Vagina (tissue), 2 donors: ENCODE measurements at regions not wholly inside any gene's neighbourhood (a gene's known extent, or its start where the extent isn't known, plus 50 kb on each side); places are given as distances from the start of the nearest gene placed in this dataset.

Experiments
- POLR2AphosphoS5 ChIP-seq, 2 donors: sonication (generic); formaldehyde crosslinking; IDR thresholded peaks; one replicate each; pipeline ENCODE4 v1.9.0; 2017; ENCODE audit warnings: antibody characterized with exemption in 2 of 2, mild to moderate bottlenecking in 2 of 2, low read depth in 1 of 2; ENCODE audit not compliant: insufficient read depth in 1 of 2
- TF ChIP-seq, protein P1 (sequence below), 3 experiments: fragments of 450-650 bp in 2 of 3; fragments of 200-600 bp in 1 of 3; sonication (generic) in 1 of 3; IDR thresholded peaks; one replicate each; pipeline ENCODE4 v1.5.1; 2017 to 2019; ENCODE audit warnings: antibody characterized with exemption in 3 of 3, mild to moderate bottlenecking in 2 of 3, moderate library complexity in 2 of 3

DNA sequence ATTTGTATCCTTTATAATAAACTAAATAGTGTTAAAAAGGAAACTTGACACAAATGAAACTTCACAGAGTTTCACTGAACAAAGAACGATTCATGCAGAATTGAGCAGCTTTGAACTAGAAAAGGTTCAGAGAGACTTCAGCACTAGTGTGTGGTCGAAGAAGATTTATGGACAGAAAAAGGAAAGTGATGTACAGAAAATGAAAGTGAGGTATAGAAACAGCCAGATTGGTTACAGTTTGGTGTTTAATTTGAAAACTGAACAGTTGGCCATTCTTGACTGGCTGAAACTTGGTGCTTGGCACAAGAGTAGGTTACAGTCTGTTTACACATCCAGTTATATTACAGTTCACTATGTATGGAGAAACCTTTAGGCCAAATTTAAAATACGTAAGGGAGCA lies 207.1 kb downstream of the GALC start:
- TF ChIP-seq, protein P1, sequence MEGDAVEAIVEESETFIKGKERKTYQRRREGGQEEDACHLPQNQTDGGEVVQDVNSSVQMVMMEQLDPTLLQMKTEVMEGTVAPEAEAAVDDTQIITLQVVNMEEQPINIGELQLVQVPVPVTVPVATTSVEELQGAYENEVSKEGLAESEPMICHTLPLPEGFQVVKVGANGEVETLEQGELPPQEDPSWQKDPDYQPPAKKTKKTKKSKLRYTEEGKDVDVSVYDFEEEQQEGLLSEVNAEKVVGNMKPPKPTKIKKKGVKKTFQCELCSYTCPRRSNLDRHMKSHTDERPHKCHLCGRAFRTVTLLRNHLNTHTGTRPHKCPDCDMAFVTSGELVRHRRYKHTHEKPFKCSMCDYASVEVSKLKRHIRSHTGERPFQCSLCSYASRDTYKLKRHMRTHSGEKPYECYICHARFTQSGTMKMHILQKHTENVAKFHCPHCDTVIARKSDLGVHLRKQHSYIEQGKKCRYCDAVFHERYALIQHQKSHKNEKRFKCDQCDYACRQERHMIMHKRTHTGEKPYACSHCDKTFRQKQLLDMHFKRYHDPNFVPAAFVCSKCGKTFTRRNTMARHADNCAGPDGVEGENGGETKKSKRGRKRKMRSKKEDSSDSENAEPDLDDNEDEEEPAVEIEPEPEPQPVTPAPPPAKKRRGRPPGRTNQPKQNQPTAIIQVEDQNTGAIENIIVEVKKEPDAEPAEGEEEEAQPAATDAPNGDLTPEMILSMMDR (IDR thresholded peaks at IDR 0.05): no peak
- no peak for TF ChIP-seq POLR2AphosphoS5 (IDR thresholded peaks at IDR 0.05; ENCODE audit: insufficient read depth in 1 of 2, low read depth in 1 of 2)
